Activated T-cell treated with anti-CD3 and anti-CD28 coated beads, Interleukin-2, amount 50 U/mL, for 24 hours (primary cell): ENCODE measurements at regions not wholly inside any gene's neighbourhood (a gene's known extent, or its start where the extent isn't known, plus 50 kb on each side); places are given as distances from the start of the nearest gene placed in this dataset.

ENCODE experiments used
- DNase-seq: peaks from one replicate; pipeline ENCODE4 v3.0.0-alpha.2; 2020
- H3K27ac Mint-ChIP-seq: 2 replicates; pipeline ENCODE4 v1.8.0; 2020; ENCODE audit warnings: mild to moderate bottlenecking, mixed read lengths
- H3K27me3 Mint-ChIP-seq: 2 replicates; pipeline ENCODE4 v1.8.0; 2020; ENCODE audit warnings: mixed read lengths
- H3K36me3 Mint-ChIP-seq: 2 replicates; pipeline ENCODE4 v1.8.0; 2020; ENCODE audit warnings: low read depth, mixed read lengths
- H3K4me1 Mint-ChIP-seq: 2 replicates; pipeline ENCODE4 v1.8.0; 2020; ENCODE audit warnings: low read depth, mixed read lengths
- H3K4me3 Mint-ChIP-seq: 2 replicates; pipeline ENCODE4 v1.8.0; 2020; ENCODE audit warnings: mild to moderate bottlenecking, moderate library complexity, mixed read lengths
- H3K9me3 Mint-ChIP-seq: 2 replicates; pipeline ENCODE4 v1.8.0; 2020; ENCODE audit warnings: mixed read lengths

GRCh38 chr18:68355637-68356036, 359.3 kb downstream of the TMX3 start:
- no peaks in the 10 kb centered on the region for H3K4me1 Mint-ChIP-seq
- no peak overlapping the region for H3K27ac Mint-ChIP-seq
- H3K9me3 Mint-ChIP-seq: peaks cover 16% of the 10 kb centered on the region
- no peak overlapping the region for H3K4me3 Mint-ChIP-seq
- no peaks in the 10 kb centered on the region for H3K27me3 Mint-ChIP-seq
- DNase-seq: no peak
- no peaks in the 10 kb centered on the region for H3K36me3 Mint-ChIP-seq

GRCh38 chr18:68354176-68354575, 360.7 kb downstream of the TMX3 start:
- H3K27me3 Mint-ChIP-seq: no peaks in the 10 kb centered on the region

GRCh38 chr18:68342039-68342659, 372.8 kb downstream of the TMX3 start:
- no peaks in the 10 kb centered on the region for H3K9me3 Mint-ChIP-seq
- no peaks in the 10 kb centered on the region for H3K27me3 Mint-ChIP-seq
- no peaks in the 10 kb centered on the region for H3K4me1 Mint-ChIP-seq
- no peaks in the 10 kb centered on the region for H3K36me3 Mint-ChIP-seq
- no peak overlapping the region for H3K27ac Mint-ChIP-seq
- no peak overlapping the region for H3K4me3 Mint-ChIP-seq
- DNase-seq: no peak

More at GRCh38 chr18:68354176-68354575, 360.7 kb downstream of the TMX3 start:
- H3K27ac Mint-ChIP-seq: no peak overlapping the region
- H3K9me3 Mint-ChIP-seq: peaks cover 17% of the 10 kb centered on the region
- H3K4me3 Mint-ChIP-seq: no peak overlapping the region
- H3K36me3 Mint-ChIP-seq: no peaks in the 10 kb centered on the region
- no peaks in the 10 kb centered on the region for H3K4me1 Mint-ChIP-seq
- DNase-seq: no peak

GRCh38 chr18:68340606-68341005, 374.3 kb downstream of the TMX3 start:
- no peaks in the 10 kb centered on the region for H3K4me1 Mint-ChIP-seq
- H3K27ac Mint-ChIP-seq: no peak overlapping the region
- H3K36me3 Mint-ChIP-seq: no peaks in the 10 kb centered on the region
- H3K27me3 Mint-ChIP-seq: no peaks in the 10 kb centered on the region
- no peaks in the 10 kb centered on the region for H3K9me3 Mint-ChIP-seq
- no peak overlapping the region for H3K4me3 Mint-ChIP-seq
- DNase-seq: no peak

DNA sequence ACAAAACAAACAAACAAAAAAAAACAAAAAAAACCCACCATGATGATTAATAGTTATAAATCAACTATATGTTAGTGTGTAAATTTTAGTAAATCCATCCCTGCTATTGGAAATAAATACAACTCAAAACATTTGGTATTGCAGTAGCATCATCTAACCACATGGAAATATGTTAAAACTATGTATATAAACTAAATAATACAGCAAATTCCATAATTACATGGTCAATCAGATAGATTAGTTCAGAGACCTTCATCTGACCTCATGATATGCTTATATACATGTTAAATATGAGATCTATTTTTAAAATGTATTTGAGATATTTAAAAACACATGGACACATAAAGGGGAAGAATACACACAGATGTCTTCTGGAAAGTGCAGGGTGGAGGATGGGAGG, 384.2 kb downstream of the TMX3 start:
- Mint-ChIP-seq H3K4me3 (no peak overlapping the region), H3K4me1 (no peaks in the 10 kb centered on the region), H3K36me3 (no peaks in the 10 kb centered on the region), H3K9me3 (no peaks in the 10 kb centered on the region), H3K27me3 (no peaks in the 10 kb centered on the region), H3K27ac (no peak overlapping the region)
- DNase-seq: no peak

- Mint-ChIP-seq H3K36me3 (no peaks in the 10 kb centered on the region), H3K9me3 (no peaks in the 10 kb centered on the region), H3K4me1 (no peaks in the 10 kb centered on the region), H3K27me3 (no peaks in the 10 kb centered on the region), H3K4me3 (no peak overlapping the region), H3K27ac (no peak overlapping the region)
- DNase-seq: no peak
Observed at GRCh38 chr18:68323921-68324320, 391.0 kb downstream of the TMX3 start.

DNA sequence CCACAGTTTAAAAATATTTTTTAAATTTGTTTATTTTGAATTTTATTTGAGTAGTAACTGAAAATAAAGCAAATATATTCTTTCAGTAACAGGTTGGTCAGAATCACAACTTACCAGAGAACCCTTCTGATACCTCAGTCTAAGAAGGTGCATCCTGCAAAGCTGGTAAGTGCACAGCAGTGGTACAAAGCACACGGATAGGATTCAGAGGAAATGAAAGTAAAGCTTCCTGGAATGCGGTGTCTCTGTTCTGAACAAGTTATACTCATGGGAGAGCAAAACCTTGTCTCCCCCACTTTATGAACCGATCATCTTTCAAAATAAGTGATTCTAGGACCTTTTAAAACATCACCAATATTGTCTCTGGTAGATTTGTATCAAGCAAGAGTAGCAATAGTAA, 398.3 kb downstream of the TMX3 start:
- Mint-ChIP-seq H3K27me3 (no peaks in the 10 kb centered on the region), H3K4me3 (no peak overlapping the region), H3K4me1 (no peaks in the 10 kb centered on the region), H3K27ac (no peak overlapping the region), H3K36me3 (no peaks in the 10 kb centered on the region), H3K9me3 (no peaks in the 10 kb centered on the region)
- DNase-seq: no peak

DNA sequence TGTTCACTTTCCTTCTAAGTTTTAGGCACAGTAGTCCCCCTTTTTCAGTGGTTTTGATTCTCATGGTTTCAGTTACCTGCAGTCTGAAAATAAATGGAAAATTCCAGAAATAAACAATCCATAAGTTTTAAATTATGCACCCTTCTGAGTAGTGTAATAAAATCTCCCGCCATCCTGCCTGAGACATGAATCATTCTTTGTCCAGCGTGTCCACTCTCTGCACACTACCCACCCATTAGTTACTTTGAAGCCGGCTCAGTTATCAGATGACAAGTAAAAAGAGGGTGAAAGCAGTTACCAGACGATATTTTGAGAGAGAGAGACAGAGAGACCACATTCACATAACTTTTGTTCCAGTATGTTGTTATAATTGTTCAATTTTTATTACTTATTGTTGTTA, 400.5 kb downstream of the TMX3 start:
- Mint-ChIP-seq H3K36me3 (no peaks in the 10 kb centered on the region), H3K4me3 (no peak overlapping the region), H3K4me1 (no peaks in the 10 kb centered on the region), H3K9me3 (no peaks in the 10 kb centered on the region), H3K27me3 (no peaks in the 10 kb centered on the region), H3K27ac (no peak overlapping the region)
- DNase-seq: no peak

DNA sequence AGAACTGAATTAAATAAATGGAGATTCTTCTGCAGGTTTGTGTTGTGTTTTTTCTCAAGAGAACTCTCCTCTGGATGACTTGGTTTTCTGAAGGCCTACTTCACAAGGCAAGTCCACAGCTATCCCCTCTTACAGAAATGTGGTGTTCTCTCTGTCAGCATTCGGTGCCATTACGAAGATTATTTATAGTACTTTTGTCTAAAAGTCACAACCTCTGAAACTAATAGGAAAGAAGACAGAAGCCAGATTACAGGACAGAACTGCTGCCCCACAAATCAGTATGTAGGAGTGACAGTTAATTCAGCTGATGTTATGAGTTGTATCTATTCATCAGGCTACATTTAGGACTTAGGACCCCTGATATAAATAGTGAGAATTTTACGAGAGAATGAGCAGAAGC, 413.5 kb downstream of the TMX3 start:
- Mint-ChIP-seq H3K9me3 (no peaks in the 10 kb centered on the region), H3K27me3 (no peaks in the 10 kb centered on the region), H3K27ac (no peak overlapping the region), H3K4me1 (no peaks in the 10 kb centered on the region), H3K36me3 (no peaks in the 10 kb centered on the region), H3K4me3 (no peak overlapping the region)
- no peak for DNase-seq

- no peak overlapping the region for H3K27ac Mint-ChIP-seq
- no peaks in the 10 kb centered on the region for H3K9me3 Mint-ChIP-seq
- H3K4me3 Mint-ChIP-seq: no peak overlapping the region
- H3K4me1 Mint-ChIP-seq: no peaks in the 10 kb centered on the region
- no peak for DNase-seq
- no peaks in the 10 kb centered on the region for H3K36me3 Mint-ChIP-seq
- H3K27me3 Mint-ChIP-seq: no peaks in the 10 kb centered on the region
Observed at GRCh38 chr18:68299906-68300305, 415.0 kb downstream of the TMX3 start.

GRCh38 chr18:68298330-68298729, 416.6 kb downstream of the TMX3 start:
- H3K9me3 Mint-ChIP-seq: peaks cover 3% of the 10 kb centered on the region
- H3K36me3 Mint-ChIP-seq: no peaks in the 10 kb centered on the region
- no peaks in the 10 kb centered on the region for H3K27me3 Mint-ChIP-seq
- no peak for DNase-seq
- H3K4me1 Mint-ChIP-seq: no peaks in the 10 kb centered on the region
- no peak overlapping the region for H3K27ac Mint-ChIP-seq
- no peak overlapping the region for H3K4me3 Mint-ChIP-seq

DNA sequence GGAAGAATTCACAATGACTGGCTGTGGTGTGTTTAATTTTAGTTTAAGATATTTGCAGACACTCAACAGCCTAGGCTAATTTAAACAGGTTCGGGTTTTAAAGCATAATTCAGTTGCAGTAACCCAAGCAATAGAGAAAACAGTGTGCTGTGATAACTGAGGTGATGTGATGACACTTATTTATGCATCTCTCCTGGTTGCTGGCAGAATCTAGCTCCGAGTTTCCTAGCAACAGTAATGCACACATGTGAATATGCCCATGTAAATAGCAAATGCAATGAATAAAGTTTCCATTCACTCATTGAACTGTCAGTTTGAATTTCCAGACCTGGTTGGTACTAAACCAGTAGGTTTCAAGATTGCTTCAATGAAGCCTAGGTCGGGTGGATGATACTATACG, 426.5 kb downstream of the TMX3 start:
- Mint-ChIP-seq H3K27me3 (no peaks in the 10 kb centered on the region), H3K9me3 (peaks cover 3% of the 10 kb centered on the region), H3K4me1 (no peaks in the 10 kb centered on the region), H3K4me3 (no peak overlapping the region), H3K36me3 (no peaks in the 10 kb centered on the region), H3K27ac (no peak overlapping the region)
- DNase-seq: no peak

DNA sequence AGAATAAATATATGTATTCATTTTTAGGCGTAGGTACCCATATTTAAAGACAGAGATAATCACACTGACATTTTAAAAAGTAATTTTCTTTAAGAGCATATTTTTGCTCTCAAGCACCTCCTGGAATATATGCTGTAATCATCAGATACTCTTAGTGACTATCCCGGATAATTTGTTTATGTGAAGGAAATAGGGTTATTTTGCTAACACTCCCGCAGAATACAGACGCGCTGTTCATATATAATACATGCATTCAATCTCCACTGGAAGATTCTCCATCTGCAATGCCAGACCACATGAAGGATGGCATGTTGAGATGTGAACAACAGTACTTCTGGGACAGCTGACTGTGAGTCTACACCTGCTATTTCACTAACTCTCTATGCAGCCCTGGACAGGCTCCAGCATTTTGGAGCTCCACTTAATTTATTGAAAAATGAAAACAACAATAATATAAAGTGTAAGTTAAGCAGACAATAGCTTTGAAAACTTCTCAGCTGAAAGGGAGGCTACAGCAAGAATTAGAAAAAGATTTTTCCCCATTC, 430.6 kb downstream of the TMX3 start:
- no peak overlapping the region for H3K4me3 Mint-ChIP-seq
- H3K27me3 Mint-ChIP-seq: no peaks in the 10 kb centered on the region
- no peak overlapping the region for H3K27ac Mint-ChIP-seq
- H3K36me3 Mint-ChIP-seq: no peaks in the 10 kb centered on the region
- no peaks in the 10 kb centered on the region for H3K4me1 Mint-ChIP-seq
- H3K9me3 Mint-ChIP-seq: no peaks in the 10 kb centered on the region
- DNase-seq: no peak

DNA sequence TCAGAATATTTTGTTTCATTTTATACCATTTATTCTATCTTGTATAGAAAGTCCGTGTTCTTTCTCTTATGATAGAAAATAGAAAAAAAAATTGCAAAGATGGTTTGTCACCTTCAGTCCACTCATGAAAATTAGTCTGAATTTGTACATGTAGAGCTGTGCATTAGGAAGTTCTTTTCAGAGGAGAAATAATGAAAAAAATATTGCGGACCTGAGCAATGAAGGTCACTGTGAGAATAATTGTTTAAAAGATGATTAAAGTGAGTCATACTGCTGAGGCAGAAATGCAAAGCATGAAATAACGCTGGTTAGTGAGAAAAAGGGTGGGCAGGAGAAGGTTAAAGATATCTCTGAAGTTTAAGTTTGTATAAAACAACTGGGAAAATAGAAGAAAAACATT, 431.1 kb downstream of the TMX3 start:
- Mint-ChIP-seq H3K27me3 (no peaks in the 10 kb centered on the region), H3K9me3 (no peaks in the 10 kb centered on the region), H3K36me3 (no peaks in the 10 kb centered on the region), H3K4me1 (no peaks in the 10 kb centered on the region), H3K27ac (no peak overlapping the region), H3K4me3 (no peak overlapping the region)
- DNase-seq: no peak

- no peaks in the 10 kb centered on the region for H3K27me3 Mint-ChIP-seq
- no peaks in the 10 kb centered on the region for H3K36me3 Mint-ChIP-seq
- no peaks in the 10 kb centered on the region for H3K4me1 Mint-ChIP-seq
- no peaks in the 10 kb centered on the region for H3K9me3 Mint-ChIP-seq
- no peak overlapping the region for H3K27ac Mint-ChIP-seq
- DNase-seq: no peak
- H3K4me3 Mint-ChIP-seq: no peak overlapping the region
Observed at GRCh38 chr18:68282232-68282631, 432.7 kb downstream of the TMX3 start.

DNA sequence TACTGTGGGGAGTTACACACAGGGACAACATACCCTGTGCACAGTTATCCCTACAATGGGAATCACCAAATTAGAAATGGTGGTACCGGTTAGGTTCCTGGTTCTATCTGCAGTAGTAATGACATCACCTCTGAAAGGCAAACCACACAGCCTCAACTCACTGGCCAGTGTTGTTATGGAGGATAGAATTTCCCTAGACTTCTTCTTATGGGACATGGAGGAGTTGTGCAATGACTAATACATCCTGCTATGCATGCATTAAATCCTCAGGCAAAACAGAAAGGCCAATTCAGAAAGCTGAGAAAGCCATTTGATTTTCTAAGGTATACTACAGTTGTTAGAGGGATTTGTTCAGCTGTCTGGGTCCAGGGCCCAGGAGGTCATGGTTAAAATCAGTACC, 439.3 kb downstream of the TMX3 start:
- Mint-ChIP-seq H3K4me1 (no peaks in the 10 kb centered on the region), H3K27me3 (no peaks in the 10 kb centered on the region), H3K9me3 (no peaks in the 10 kb centered on the region), H3K27ac (no peak overlapping the region), H3K4me3 (no peak overlapping the region), H3K36me3 (no peaks in the 10 kb centered on the region)
- DNase-seq: no peak
